MCF 10A (cell line): ENCODE measurements at regions not wholly inside any gene's neighbourhood (a gene's known extent, or its start where the extent isn't known, plus 50 kb on each side); places are given as distances from the start of the nearest gene placed in this dataset.
A peak's percentile ranks its signal among the peaks of the same experiment; 100 is the strongest.
"Not testable (repeated sequence)": the region's sequence is repeated elsewhere in the genome, so short reads cannot be mapped to it uniquely, and the experiment has no call there.

ENCODE experiments used
- BruUV-seq: library from RNA; stranded (reverse); fragments of 400-500 nt; replicated peaks from 2 replicates; lab custom pipeline; 2021; lab: Mats Ljungman, UMichigan
- CTCF ChIA-PET: fragments of 300-600 bp; sonication (Branson Sonifier 250); formaldehyde crosslinking; extraction: SDS; loops from one replicate; lab custom pipeline; 2021; ENCODE audit warnings: antibody characterized with exemption, inconsistent platforms; lab: Yijun Ruan, JAX
- POLR2A ChIA-PET: fragments of 300-600, 350-650 bp; sonication (Branson Sonifier 250); formaldehyde crosslinking; extraction: SDS; loops from one replicate; lab custom pipeline; 2020; ENCODE audit warnings: antibody characterized with exemption, inconsistent platforms; lab: Yijun Ruan, JAX
- DNase-seq: peaks from one replicate; pipeline ENCODE4 v3.0.0-alpha.2; 2018; ENCODE audit not compliant: unreplicated experiment
- H3K27ac Mint-ChIP-seq: one replicate; pipeline ENCODE4 v1.8.0; 2022; ENCODE audit warnings: mild to moderate bottlenecking, low read depth, mixed read lengths; ENCODE audit not compliant: unreplicated experiment
- H3K27me3 Mint-ChIP-seq: one replicate; pipeline ENCODE4 v1.8.0; 2022; ENCODE audit warnings: mixed read lengths; ENCODE audit not compliant: insufficient read depth, unreplicated experiment
- H3K36me3 Mint-ChIP-seq: one replicate; pipeline ENCODE4 v1.8.0; 2022; ENCODE audit warnings: mild to moderate bottlenecking, moderate library complexity, mixed read lengths; ENCODE audit not compliant: insufficient read depth, unreplicated experiment
- H3K4me1 Mint-ChIP-seq: one replicate; pipeline ENCODE4 v1.8.0; 2022; ENCODE audit warnings: mixed read lengths; ENCODE audit not compliant: insufficient read depth, unreplicated experiment
- H3K4me3 Mint-ChIP-seq: one replicate; pipeline ENCODE4 v1.8.0; 2022; ENCODE audit warnings: mild to moderate bottlenecking, moderate library complexity, mixed read lengths; ENCODE audit not compliant: unreplicated experiment
- H3K9me3 Mint-ChIP-seq: one replicate; pipeline ENCODE4 v1.8.0; 2022; ENCODE audit warnings: mixed read lengths; ENCODE audit not compliant: unreplicated experiment
- CTCF ChIP-seq: fragments of 200-600 bp; IDR thresholded peaks from one replicate; pipeline ENCODE4 v1.8.0; 2022; ENCODE audit warnings: antibody characterized with exemption, mild to moderate bottlenecking; ENCODE audit not compliant: unreplicated experiment
- intact Hi-C: fragments of 100-400 bp; cut with micrococcal nuclease; formaldehyde crosslinking; loops from 2 replicates; pipeline ENCODE4 v1.14.1; 2022

DNA sequence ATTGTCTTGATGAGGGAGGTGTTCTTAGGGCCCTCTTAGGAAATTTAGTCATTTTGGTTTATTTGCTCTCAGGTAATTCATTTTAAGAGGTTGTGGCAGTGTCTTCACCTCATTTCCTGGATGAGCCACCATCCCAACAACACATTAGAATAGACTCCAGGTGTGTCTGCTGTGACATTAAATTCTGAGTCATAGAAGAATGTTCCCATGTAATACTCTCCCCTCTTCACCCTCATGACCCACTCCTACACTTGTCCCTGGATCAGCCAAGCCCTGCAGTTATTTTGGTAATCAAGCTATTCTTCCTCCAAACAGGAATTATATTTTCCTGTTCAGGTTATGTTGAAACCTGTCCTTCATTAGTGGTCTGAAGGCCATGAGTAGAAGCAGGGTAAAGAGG is 944.1 kb downstream of the SORCS3 start:
- Mint-ChIP-seq H3K4me1 (no peaks in the 10 kb centered on the region), H3K4me3 (no peak overlapping the region), H3K27ac (no peak overlapping the region), H3K27me3 (no peaks in the 10 kb centered on the region), H3K9me3 (no peaks in the 10 kb centered on the region), H3K36me3 (no peaks in the 10 kb centered on the region)
- DNase-seq = peak; percentile 5
- CTCF ChIA-PET = no interaction called here
- intact Hi-C loops = no loop called here
- no peak for TF ChIP-seq CTCF
- POLR2A ChIA-PET = no interaction called here
- BruUV-seq = no TSS peak

DNA sequence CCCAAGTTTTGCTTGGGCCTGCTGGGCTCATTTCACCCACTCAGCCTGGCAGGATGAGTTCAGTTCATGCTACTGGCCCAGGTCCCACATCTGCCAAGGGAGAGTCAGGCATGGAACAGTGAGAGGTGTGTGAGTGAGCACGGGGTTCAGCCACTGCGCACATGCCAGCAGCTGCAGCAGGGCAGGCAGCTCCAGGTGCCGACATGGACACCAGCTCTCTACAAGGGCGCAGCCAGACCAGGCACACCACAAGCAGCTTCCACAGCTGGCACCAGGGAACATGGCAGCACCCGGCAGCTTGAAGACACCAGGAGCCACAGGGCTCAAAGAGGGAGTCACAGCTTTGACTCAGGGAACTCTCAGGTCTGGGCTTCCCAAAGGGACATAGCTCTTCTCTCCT is 938.0 kb downstream of the SORCS3 start:
- Mint-ChIP-seq H3K4me1 (no peaks in the 10 kb centered on the region), H3K27ac (no peak overlapping the region), H3K36me3 (no peaks in the 10 kb centered on the region), H3K27me3 (no peaks in the 10 kb centered on the region), H3K9me3 (peaks cover 7% of the 10 kb centered on the region), H3K4me3 (no peak overlapping the region)
- POLR2A ChIA-PET = no interaction called here
- no TSS peak for BruUV-seq
- no peak for DNase-seq
- CTCF ChIA-PET = no interaction called here
- no peak for TF ChIP-seq CTCF
- intact Hi-C loops = no loop called here

GRCh38 chr10:105577865-105578607 is 936.9 kb downstream of the SORCS3 start:
- ChIA-PET CTCF (no interaction called here), POLR2A (no interaction called here)
- BruUV-seq = no TSS peak
- Mint-ChIP-seq H3K9me3 (peaks cover 14% of the 10 kb centered on the region), H3K36me3 (no peaks in the 10 kb centered on the region), H3K27me3 (no peaks in the 10 kb centered on the region), H3K4me3 (no peak overlapping the region), H3K4me1 (no peaks in the 10 kb centered on the region), H3K27ac (no peak overlapping the region)
- intact Hi-C loops = no loop called here
- TF ChIP-seq CTCF = no peak
- DNase-seq = no peak

- intact Hi-C loops = no loop called here
- no peak for DNase-seq
- no peak overlapping the region for H3K4me3 Mint-ChIP-seq
- peaks cover 15% of the 10 kb centered on the region for H3K9me3 Mint-ChIP-seq
- H3K27ac Mint-ChIP-seq = no peak overlapping the region
- H3K36me3 Mint-ChIP-seq = no peaks in the 10 kb centered on the region
- no TSS peak for BruUV-seq
- no peak for TF ChIP-seq CTCF
- no peaks in the 10 kb centered on the region for H3K27me3 Mint-ChIP-seq
- no peaks in the 10 kb centered on the region for H3K4me1 Mint-ChIP-seq
- ChIA-PET POLR2A (no interaction called here), CTCF (no interaction called here)
Measured at GRCh38 chr10:105559333-105560097, 918.4 kb downstream of the SORCS3 start.

DNA sequence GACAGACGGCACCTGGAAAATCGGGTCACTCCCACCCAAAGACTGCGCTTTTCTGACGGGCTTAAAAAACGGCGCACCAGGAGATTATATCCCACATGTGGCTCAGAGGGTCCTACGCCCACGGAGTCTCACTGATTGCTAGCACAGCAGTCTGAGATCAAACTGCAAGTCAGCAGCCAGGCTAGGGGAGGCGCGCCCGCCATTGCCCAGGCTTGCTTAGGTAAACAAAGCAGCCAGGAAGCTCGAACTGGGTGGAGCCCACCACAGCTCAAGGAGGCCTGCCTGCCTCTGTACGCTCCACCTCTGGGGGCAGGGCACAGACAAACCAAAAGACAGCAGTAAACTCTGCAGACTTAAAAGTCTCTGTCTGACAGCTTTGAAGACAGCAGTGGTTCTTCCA is 909.4 kb downstream of the SORCS3 start:
- H3K4me3 Mint-ChIP-seq, H3K4me1 Mint-ChIP-seq, DNase-seq, intact Hi-C loops, H3K36me3 Mint-ChIP-seq, H3K27me3 Mint-ChIP-seq, H3K27ac Mint-ChIP-seq, POLR2A ChIA-PET, CTCF ChIA-PET, BruUV-seq: not testable (repeated sequence)
- H3K9me3 Mint-ChIP-seq = peaks cover 15% of the 10 kb centered on the region
